T-cell (primary cell): ENCODE measurements at regions not wholly inside any gene's neighbourhood (a gene's known extent, or its start where the extent isn't known, plus 50 kb on each side); places are given as distances from the start of the nearest gene placed in this dataset.

Source experiments
- ATAC-seq, 4 experiments: fragments of 200-7000 bp in 3 of 4; fragments of 150-1000 bp in 1 of 4; cut with Tn5 transposase; replicated peaks in 1 of 4; 1 replicate in 3 of 4; 2 replicates in 1 of 4; pipeline ENCODE4 v1.10.0; 2021; ENCODE audit warnings: moderate library complexity in 3 of 4, mild to moderate bottlenecking in 2 of 4, moderate number of reproducible peaks in 1 of 4
- CTCF ChIA-PET, 2 donors: fragments of 300-600 bp; sonication (Branson Sonifier 250); formaldehyde crosslinking; loops; one replicate each; lab custom pipeline; 2022; ENCODE audit warnings: antibody characterized with exemption in 2 of 2; lab: Charles Lee
- POLR2A ChIA-PET, 2 donors: fragments of 300-600 bp; sonication (Branson Sonifier 250); formaldehyde crosslinking; loops; one replicate each; lab custom pipeline; 2022; ENCODE audit warnings: antibody characterized with exemption in 2 of 2; lab: Charles Lee
- DNase-seq, 35 experiments: peaks; one replicate each; pipeline versions ENCODE4 v3.0.0 to v3.0.0-alpha.2; 2013 to 2023
- H3K27ac ChIP-seq: one replicate; pipeline ENCODE4 v1.5.1; 2013; ENCODE audit warnings: low read length
- H3K27me3 ChIP-seq, 2 experiments: replicated peaks in 1 of 2; 1 replicate in 1 of 2; 2 replicates in 1 of 2; pipeline versions ENCODE4 v1.6.1 to v1.7.0; 2013; ENCODE audit warnings: low read length in 1 of 2, mixed read lengths in 1 of 2; ENCODE audit not compliant: control insufficient read depth in 2 of 2, insufficient read depth in 2 of 2; ENCODE audit errors: extremely low read depth in 1 of 2
- H3K36me3 ChIP-seq, 2 donors: 1 replicate in 1 of 2; 2 replicates in 1 of 2; pipeline versions ENCODE4 v1.6.1 to v1.7.0; 2013; ENCODE audit warnings: low read length in 1 of 2; ENCODE audit not compliant: control insufficient read depth in 2 of 2, insufficient read depth in 1 of 2; ENCODE audit errors: extremely low read depth in 1 of 2
- H3K4me1 ChIP-seq, 2 experiments: 1 replicate in 1 of 2; 2 replicates in 1 of 2; pipeline versions ENCODE4 v1.6.1 to v1.7.0; 2013; ENCODE audit warnings: low read length in 2 of 2, mixed read lengths in 1 of 2; ENCODE audit not compliant: insufficient read depth in 2 of 2, control insufficient read depth in 1 of 2; ENCODE audit errors: extremely low read depth in 1 of 2
- H3K4me3 ChIP-seq, 2 donors: 1 replicate in 1 of 2; 2 replicates in 1 of 2; pipeline versions ENCODE4 v1.5.1 to v1.7.0; 2013; ENCODE audit warnings: mild to moderate bottlenecking in 2 of 2, low read length in 1 of 2, moderate library complexity in 1 of 2; ENCODE audit not compliant: control insufficient read depth in 1 of 2; ENCODE audit errors: extremely low read depth in 1 of 2
- H3K9me3 ChIP-seq: 2 replicates; pipeline ENCODE4 v1.7.0; 2013
- H3K27ac Mint-ChIP-seq, 2 donors: one replicate each; pipeline ENCODE4 v1.8.0; 2020 to 2021; ENCODE audit warnings: mild to moderate bottlenecking in 2 of 2, mixed read lengths in 2 of 2
- H3K27me3 Mint-ChIP-seq, 2 donors: one replicate each; pipeline ENCODE4 v1.8.0; 2021 to 2022; ENCODE audit warnings: mixed read lengths in 2 of 2
- H3K36me3 Mint-ChIP-seq: one replicate; pipeline ENCODE4 v1.8.0; 2021; ENCODE audit warnings: mixed read lengths
- H3K4me1 Mint-ChIP-seq, 3 donors: one replicate each; pipeline ENCODE4 v1.8.0; 2020 to 2022; ENCODE audit warnings: mixed read lengths in 3 of 3, mild to moderate bottlenecking in 1 of 3
- H3K4me3 Mint-ChIP-seq, 3 donors: one replicate each; pipeline ENCODE4 v1.8.0; 2020 to 2022; ENCODE audit warnings: mild to moderate bottlenecking in 3 of 3, mixed read lengths in 3 of 3, moderate library complexity in 3 of 3
- H3K9me3 Mint-ChIP-seq, 3 donors: one replicate each; pipeline ENCODE4 v1.8.0; 2020 to 2022; ENCODE audit warnings: mixed read lengths in 3 of 3
- WGBS: methylation state at CpG from one replicate; pipeline ENCODE4 v1.1.5; 2013; ENCODE audit warnings: missing lambda C conversion rate; ENCODE audit not compliant: insufficient coverage; 5-methylcytosine and 5-hydroxymethylcytosine counted together

DNA sequence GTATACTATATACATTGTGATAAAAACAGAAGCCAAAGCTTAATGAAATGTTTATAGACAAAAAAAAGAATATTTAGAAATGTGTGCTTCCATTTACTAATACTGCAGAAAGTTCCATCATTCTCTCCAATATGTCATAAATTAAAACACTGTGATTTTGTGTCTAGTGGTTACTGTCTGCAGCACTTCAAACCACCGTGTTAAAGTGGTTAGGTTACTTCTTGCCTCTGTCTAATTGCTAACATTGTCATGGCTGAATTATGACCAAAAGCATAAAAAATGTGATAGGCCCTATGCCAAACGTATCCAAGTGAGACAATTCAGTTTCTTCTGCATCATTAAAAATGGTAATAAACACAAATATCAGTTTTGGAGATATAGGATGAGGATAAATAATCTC, 52.7 kb upstream of the CST5 start:
- POLR2A ChIA-PET, result interaction anchor here in 1 of 2 donors (0.7 kb wide), 1 partner anchor 95 kb away, joined by 3 read pairs; no protein-coding TSS in a partner anchor
- Histone ChIP-seq H3K36me3 (no peaks in the 10 kb centered on the region), H3K27me3 (no peaks in the 10 kb centered on the region), H3K27ac (no peak overlapping the region), H3K9me3 (no peaks in the 10 kb centered on the region), H3K4me3 (no peak overlapping the region), H3K4me1 (peaks cover 11 to 22% of the 10 kb centered on the region in 2 experiments)
- CTCF ChIA-PET, result interaction anchor here in 1 of 2 donors (1.2 kb wide), 1 partner anchor 230 kb away, joined by 3 read pairs; no protein-coding TSS in a partner anchor
- Mint-ChIP-seq H3K9me3 (peaks cover 5 to 15% (median 10%) of the 10 kb centered on the region in 3 donors), H3K27me3 (peaks cover 0 to 5% of the 10 kb centered on the region in 2 donors), H3K27ac (no peak overlapping the region), H3K4me3 (no peak overlapping the region), H3K36me3 (peaks cover 3% of the 10 kb centered on the region), H3K4me1 (peaks cover 21 to 28% (median 22%) of the 10 kb centered on the region in 3 donors)
- no CpG with 5 or more reads among the region's 2 CpGs for WGBS
- ATAC-seq (no peak), DNase-seq (no peak)
